Liver (tissue), 3 donors: ENCODE measurements at regions not wholly inside any gene's neighbourhood (a gene's known extent, or its start where the extent isn't known, plus 50 kb on each side); places are given as distances from the start of the nearest gene placed in this dataset.

Experiments
- ATF3 ChIP-seq: IDR thresholded peaks from 2 replicates; pipeline ENCODE4 v1.6.1; 2016; ENCODE audit warnings: antibody characterized with exemption
- RAD21 ChIP-seq, 2 donors: IDR thresholded peaks; 2 replicates each; pipeline ENCODE4 v1.6.1; 2016; ENCODE audit warnings: antibody characterized with exemption in 2 of 2, mild to moderate bottlenecking in 2 of 2
- REST ChIP-seq: IDR thresholded peaks from 2 replicates; pipeline ENCODE4 v1.6.1; 2016; ENCODE audit warnings: antibody characterized with exemption, mild to moderate bottlenecking
- TF ChIP-seq, protein P1 (sequence below): fragments of 150-350 bp; IDR thresholded peaks from 2 replicates; pipeline ENCODE4 v1.5.1; 2017; ENCODE audit warnings: improper control_type of control experiment, low read depth, low read length; ENCODE audit not compliant: missing input control
- TF ChIP-seq, protein P2 (sequence below): IDR thresholded peaks from 2 replicates; pipeline ENCODE4 v1.6.1; 2016; ENCODE audit warnings: antibody characterized with exemption
- donor health status: healthy.
- donor health status: healthy.

DNA sequence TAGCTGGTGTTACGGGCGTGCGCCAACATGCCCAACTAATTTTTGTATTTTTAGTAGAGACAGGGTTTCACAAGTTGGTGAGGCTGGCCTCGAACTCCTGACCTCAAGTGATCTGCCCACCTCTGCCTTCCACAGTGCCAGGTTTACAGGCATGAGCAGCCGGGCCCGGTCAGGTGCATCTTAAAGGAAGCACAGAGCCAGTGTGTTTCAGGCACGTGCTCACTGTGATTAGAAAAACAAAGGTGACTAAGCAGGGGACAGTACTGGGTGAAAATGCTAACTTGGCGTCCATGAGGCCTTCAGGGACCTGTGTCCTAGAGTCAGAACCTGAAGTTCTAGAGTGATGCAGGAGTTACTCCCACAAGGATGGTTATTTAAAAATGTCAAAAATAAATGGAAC, 60.0 kb upstream of the GJA8 start:
- TF ChIP-seq, protein P1, sequence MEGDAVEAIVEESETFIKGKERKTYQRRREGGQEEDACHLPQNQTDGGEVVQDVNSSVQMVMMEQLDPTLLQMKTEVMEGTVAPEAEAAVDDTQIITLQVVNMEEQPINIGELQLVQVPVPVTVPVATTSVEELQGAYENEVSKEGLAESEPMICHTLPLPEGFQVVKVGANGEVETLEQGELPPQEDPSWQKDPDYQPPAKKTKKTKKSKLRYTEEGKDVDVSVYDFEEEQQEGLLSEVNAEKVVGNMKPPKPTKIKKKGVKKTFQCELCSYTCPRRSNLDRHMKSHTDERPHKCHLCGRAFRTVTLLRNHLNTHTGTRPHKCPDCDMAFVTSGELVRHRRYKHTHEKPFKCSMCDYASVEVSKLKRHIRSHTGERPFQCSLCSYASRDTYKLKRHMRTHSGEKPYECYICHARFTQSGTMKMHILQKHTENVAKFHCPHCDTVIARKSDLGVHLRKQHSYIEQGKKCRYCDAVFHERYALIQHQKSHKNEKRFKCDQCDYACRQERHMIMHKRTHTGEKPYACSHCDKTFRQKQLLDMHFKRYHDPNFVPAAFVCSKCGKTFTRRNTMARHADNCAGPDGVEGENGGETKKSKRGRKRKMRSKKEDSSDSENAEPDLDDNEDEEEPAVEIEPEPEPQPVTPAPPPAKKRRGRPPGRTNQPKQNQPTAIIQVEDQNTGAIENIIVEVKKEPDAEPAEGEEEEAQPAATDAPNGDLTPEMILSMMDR: no peak
- TF ChIP-seq, protein P2, sequence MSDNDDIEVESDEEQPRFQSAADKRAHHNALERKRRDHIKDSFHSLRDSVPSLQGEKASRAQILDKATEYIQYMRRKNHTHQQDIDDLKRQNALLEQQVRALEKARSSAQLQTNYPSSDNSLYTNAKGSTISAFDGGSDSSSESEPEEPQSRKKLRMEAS: no peak
- no peak for TF ChIP-seq ATF3
- TF ChIP-seq RAD21 (IDR thresholded peaks at IDR 0.05): no peak
- no peak for TF ChIP-seq REST
